NCI-H82 treated with DMSO at 0.1 percent for 48 hours (cell line): ENCODE measurements at regions not wholly inside any gene's neighbourhood (a gene's known extent, or its start where the extent isn't known, plus 50 kb on each side); places are given as distances from the start of the nearest gene placed in this dataset.

ENCODE experiments used
- DNase-seq: peaks from one replicate; lab custom pipeline; 2025; ENCODE audit not compliant: unreplicated experiment; lab: John Stamatoyannopoulos, UW

DNA sequence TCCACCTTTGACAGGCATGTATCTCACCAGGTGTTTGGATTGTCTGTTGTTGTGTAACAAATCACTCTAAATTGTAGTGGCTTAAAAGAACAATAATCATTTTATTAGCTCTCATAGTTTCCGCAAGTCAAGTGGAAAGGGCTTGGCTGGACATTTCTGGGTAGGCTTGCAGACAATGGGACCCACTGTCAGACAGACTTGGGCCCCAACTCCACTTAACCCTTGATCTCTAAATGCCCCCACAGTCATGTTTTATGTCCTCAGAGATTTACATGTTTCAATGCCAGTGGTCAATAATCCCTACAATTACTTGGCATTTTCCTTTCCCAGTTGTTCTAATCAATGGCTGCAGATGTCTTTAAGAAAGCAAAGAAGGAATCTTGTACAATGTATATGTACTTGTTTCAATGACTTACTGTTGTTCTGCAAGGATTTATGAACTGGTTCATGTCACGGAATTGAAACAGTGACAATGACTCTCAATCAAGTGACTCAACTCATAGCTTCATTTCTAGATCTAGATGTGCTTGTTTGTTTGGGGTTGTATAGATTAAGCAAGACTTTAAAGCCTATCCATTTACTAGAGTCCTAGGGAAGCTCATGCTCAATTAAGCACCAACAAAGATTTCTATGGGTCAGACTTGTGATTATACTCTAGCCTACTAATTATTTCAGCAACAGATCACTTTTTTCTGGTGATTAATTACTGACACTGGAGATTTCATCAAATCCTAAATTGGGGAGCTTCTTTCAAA lies 510.1 kb upstream of the NBEA start:
- no peak for DNase-seq

DNA sequence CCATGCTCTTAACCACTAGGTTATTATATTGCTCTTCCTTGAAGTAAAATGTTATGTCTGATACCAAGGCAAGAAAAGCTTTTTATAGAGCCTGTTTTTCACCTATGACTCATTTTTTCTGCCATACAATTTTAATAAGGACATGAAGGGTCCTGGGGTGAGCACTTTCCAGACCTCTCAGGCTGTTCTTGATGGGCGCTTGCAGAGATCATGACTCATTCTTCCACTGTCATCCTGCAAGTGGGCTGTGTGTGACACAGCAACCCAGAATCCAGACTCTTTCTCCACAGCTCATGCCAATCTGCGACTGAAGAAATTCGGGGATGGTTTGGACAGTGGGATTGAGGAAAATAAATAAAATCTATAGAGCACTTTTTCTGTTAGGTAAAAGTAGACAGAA lies 506.7 kb upstream of the NBEA start:
- no peak for DNase-seq

DNA sequence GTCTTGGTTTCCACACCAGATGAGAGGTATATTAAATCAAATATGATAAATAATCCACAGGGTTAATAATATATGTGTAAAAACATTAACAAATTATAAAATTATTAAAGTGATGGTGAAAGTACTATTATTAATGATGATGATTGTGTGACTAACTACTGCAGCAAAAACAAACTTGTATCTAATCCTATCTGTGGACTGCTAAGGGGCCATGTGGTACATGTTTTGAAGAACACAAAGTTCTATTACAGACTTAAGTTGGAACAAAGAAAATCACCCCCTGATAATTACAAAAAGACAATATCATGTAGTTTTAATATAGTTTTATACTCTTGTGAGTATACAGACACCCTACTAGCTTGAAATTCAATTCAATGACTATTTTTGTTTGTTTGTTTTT lies 504.2 kb upstream of the NBEA start:
- DNase-seq = no peak

DNA sequence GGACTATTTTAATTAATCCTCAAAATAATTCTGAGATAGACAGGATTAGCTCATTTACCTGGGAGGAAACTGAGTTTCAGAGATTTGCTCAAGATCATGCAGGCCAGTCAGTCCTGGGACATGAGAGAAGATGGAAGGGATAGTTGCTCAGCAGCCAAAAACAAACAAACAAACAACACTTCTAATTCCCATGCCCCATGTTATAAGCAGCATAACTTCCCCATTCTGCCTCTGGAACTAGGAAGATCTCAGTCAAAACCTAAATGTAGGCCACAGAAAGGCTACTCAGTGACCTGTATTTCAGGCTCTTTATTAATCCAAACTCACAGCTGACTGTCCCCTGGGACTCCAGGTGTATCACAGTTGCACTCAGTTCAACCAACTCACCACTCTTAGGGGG lies 489.2 kb upstream of the NBEA start:
- no peak for DNase-seq

DNA sequence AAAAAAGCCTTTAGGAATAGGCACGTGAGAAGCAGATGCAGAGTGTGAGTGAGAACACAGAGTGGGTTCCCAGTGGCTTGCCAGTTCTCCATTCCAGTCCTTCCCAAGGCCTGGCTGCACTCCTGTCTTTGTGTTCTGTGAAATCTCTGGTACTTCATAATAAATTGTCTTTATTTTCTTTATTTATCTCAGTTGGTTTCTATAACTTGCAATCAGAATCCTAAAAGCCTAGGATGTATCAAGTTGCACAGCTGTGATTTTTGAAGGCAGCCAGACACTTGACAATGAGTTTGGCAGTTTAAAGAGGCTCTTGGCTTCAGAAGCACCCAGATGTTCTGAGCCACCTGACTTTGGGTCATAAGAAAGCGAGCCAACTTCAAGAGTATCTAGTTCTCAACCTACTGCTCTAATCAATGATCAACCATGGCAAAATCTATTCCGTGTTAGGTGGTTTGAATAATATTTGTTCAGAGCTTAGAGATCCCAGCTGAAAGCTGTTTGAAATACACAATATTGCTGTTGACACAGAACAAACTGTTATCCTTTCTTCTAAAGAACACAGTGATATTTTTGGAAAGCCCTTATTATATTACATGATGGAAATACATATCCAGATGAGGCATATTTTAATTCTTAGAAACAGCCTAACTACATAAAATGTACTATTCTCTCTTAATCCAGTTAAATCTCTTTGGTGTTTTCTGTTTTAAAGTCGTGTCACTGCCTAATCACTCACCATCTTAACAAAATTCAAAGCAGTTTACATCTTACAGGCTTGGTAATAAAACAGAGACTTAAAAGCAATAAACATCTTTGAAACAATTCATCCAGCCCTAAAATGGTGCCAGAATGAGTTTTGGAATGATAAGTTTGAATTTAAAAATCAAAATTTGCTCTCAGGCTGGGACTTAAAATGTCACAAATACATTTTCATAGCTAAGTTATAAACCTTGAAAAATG lies 483.0 kb upstream of the NBEA start:
- DNase-seq = no peak

DNA sequence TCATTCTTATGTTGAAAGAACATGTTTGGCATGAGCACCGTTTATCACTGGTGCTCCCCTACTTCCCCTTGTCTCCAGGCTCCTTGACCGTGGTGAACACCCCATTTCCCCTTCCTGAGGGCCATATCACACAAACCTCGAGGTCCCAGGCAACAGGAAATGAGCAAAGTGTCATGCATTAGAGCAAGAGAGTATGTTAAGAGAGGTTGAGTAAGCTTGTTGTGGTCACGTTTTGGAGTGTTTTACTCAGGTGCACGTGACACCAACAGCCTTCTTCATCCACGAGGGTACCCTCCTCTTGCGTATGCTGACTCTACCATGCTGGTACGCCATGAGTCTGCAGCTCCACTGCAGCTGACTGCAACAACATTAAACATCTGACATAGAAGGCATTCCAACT lies 482.2 kb upstream of the NBEA start:
- no peak for DNase-seq

DNA sequence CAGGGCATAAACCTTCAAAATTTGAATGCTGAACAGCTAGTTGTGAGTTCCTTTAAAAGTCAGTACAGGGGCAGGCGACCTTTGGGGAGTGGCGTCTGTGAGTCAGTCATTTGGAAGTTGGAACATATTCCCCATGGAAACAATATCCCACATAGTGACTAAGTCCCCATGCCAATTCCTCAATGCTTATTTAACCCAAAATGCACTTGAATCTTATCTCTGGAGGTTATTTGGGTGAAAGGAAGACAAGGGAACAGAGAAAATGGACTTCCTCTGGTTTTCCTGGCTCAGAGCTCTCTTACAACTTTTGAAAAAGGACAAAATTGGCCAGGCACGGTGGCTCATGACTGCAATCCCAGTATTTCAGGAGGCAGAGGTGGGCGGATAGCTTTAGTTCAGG lies 479.2 kb upstream of the NBEA start:
- no peak for DNase-seq

DNA sequence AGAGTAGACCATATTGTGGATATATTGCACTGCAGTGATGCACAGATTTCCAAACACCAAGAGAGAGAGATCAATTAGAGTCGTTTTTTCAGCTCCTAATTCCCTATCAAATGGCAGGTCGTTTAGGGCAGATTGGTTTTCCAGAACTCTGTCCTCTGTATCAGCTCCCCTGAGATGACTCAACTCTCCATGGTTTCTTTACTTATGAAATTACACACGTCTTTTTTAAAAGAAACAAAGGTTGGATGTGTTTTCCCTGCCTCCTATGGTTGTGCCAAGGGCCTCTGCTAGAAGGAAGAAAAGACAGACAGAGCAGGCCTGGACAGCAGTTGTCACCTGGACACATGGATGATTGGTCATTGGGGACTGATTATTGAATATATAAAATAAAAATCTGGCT lies 478.1 kb upstream of the NBEA start:
- DNase-seq = no peak

DNA sequence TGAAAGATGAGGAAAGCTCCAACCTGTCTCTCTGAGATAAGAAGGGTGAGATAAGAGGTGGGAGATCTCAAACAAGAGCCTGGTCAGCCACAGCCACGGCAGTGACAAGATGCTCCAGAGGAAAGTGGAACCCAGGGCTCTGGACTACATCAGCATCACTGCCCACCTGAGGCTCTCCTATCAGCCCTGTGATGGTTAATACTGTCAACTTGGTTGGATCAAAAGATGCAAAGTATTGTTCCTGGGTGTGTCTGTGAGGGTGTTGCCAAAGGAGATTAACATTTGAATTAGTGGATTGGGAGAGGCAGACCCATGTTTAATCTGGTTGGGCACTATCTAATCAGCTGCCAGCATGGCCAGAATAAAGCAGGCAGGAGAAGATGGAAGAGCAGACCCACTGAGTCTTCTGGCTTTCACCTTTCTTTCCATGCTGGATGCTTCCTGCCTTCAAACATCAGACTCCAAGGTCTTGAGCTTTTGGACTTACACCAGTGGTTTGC lies 476.6 kb upstream of the NBEA start:
- DNase-seq = no peak

DNA sequence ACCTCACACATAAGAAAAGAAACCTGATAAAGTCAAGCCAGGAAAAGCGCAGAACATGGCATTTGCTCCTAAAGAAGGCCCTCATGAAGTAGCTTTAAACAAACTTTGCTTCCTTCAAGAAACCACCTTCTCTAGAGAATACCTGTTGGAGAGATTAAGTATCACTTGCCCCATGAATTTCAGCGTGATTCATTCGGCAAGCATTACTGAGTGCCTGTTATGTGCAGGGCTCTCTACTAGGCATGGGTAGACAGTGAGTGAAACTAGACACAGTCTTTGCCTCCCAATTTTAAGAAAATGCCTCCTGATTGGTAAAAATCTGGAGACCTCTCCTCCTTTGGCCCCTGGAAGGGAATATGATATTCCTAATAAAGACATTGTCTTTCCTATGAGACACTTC lies 475.8 kb upstream of the NBEA start:
- no peak for DNase-seq

DNA sequence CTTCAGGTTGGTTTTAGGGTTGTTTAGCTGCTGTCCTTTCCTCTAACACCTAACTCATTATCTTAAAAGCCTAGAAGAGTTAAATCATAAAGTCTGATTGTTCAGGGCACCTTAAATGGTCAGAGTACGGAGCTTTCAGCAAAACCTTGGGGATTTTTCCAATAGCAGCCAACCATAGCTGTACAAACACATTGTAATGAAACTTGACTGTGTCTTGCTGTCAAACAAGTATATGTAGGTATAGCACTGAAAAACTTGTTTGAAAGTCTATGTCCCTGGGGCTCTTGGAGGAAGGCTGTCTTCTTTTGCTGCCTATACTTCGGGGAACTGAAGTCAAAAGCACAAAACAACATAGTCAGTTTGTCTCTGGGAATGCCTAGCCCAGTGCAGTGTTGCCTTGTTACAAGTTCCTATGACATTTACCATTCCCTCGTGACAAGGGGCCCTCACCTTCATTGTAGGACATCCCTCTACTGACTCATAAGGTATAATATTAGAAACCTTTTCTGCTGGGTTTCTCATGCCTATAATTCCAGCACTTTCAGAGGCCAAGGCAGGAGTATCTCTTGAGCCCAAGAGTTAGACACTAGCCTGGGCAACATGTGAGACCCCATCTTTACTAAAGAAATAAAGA lies 474.5 kb upstream of the NBEA start:
- no peak for DNase-seq

DNA sequence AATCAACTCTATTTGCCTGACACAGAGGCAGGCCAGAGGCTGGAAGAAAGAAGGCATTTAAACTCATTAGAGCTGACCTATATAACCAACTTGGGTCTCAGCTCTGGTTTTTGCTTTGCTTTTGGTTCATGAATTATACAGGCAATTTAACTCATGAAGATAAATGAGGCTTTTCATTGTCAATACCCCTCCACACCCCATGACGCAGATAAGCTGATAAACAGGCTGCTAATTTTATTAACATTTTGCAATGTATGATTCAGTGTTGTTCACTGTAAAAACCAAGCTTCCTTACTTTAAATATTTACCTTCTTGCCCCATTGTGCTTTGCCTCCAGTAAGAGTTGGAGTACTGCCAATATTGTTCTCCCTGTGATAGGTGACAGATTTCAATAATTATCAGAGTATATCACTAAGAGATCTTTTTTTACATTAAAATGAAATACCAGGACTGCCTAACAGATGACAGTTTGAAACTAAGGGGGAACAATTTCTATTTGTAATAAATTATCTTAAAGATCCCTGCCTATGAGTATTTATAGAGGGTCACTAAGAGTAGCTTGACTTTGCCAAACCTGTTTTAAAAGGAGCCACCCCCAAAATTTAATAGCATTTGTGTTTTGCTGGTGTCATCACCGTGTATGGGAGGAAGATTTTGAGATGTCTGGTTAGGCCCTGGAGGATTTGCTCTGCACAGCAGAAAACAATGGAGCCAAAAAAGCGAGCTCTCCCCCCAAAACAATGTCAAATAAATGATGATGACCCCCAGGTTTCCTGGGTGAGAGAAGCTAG lies 472.7 kb upstream of the NBEA start:
- no peak for DNase-seq

DNA sequence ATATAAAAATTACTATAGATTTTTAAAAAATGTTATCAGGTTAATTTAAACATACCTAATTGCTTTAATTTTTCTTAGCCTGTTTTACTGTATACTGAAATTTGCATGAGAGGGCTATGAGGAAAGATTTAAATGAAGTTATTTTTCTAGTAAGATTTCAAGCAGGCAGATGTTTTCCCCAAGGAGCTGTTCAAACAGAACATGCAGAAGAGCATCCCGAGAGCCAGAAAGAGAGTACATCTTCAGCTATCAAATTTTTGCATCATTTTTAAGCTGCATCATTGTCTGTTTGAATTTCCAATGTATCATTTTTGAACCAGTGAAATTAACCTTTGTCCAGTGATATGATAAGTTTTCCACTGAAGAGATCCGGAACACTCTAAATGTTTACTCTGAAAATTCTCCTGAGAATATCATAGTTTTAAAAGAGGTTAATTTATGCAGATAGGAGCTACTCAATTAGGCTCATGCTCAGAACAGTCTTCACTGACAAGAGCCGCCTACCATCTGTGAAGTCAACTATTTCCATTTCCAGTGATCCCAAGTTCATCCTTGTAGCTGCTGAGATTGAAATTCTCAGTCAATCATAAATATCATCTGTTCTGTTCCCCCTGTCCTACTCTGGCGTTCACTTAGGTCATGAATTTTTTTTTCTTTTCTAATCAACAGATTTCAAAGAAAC lies 467.7 kb upstream of the NBEA start:
- DNase-seq = no peak

DNA sequence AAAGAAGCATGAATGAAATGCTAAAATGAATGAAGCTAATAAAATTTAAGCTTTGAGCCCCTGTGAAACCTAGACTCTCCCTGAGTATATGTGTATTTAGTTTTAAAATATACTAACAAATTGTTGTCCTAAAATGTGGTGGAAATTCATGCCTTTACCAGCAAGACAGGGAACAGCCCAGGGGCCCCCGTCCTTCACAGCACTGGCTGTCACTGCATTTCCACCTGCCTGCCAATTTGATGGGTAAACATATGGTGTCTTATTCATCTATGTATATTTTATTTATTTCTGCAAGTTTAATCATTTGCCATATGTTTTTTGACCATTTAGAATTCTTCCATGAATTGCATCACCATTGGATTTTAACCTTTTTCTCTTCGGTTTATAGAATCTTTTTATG lies 463.7 kb upstream of the NBEA start:
- no peak for DNase-seq

DNA sequence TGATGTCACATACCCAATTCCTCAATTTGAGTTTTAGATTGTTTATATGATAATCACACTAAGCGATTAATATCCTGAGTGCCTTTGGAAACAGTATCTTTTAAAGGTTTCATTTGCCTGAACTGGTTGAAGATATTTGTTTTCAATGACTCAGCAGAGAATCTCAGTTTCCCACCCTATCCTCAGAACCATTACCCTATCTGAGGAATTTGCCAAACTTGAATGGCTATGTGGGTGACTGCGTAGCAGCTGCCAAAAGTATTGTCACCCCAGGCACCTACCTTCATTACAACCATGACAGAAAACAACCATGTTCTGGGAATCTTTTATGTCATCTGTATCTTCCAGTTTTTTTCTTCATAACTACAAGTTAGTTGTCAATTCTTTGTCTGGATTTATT lies 440.1 kb upstream of the NBEA start:
- no peak for DNase-seq

DNA sequence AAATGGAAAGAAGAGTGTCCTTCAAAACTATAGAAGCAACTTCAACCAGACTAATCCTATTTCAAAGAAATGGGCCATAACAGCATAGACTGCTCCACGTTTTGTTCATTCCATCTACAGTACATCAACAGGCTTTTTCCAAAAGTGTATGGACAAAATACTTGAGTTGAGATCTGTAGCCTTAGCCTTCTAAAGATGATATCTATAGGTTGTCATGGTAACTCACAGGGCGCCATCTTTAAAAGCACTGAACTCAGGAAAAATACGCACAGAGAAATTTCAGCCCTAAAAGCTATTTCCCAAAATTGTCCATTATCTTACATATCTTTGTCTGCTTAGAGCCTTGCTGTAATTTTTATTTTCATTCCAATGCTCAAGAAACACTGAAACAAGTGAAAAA lies 439.4 kb upstream of the NBEA start:
- no peak for DNase-seq

DNA sequence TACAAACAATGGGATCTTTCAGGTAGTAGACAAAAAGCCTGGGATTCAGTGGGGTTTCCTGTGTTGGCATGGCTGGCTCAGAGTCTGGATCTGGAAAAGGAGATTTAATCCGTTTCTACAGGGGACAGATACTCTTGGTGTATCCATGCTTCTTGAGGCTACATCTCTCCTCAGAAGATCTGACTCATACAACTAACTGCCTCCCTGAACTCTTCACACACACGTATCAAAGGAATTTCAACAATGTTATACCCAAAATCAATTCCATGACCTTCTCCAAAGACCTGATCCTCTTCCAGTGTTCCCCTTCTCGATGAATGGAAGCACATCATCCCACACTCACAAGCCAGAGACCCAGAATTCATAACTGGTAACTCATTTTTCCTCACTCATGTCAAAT lies 435.3 kb upstream of the NBEA start:
- no peak for DNase-seq

DNA sequence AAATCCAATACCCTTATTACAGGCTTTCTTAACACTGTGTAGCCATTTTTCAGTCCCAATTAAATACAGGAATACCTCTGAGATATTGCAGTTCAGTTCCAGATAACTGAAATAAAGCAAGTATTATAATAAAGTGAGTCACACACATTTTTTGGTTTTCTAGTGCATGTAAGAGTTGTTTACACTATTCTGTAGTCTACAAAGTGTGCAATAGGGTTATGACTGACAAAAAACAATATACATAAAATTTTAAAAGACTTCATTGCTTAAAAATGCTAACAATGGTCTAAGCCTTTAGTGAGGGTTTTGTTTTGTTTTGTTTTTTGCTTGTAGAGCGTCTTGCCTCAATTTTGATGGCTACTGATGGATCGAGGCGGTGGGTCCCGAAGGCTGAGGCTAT lies 434.4 kb upstream of the NBEA start:
- no peak for DNase-seq

DNA sequence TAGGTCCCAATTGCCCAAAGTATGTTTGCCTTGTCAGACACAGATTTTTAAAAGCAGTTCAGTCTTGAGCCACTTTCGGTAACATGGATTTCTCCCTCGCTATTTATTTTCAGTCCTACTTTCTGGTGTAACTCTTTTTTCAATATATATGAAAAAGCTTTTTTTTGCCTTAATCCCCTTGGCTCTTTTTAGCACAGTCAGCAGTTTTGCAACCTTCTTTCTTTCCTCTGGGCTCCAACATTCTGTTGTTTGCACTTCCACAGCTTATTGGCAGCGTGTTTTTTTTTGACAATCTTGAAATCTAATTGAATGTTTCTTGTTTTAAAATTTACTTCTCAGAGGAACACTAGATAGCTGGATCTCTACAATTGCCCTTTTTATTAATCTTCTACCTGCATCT lies 429.3 kb upstream of the NBEA start:
- DNase-seq = no peak

DNA sequence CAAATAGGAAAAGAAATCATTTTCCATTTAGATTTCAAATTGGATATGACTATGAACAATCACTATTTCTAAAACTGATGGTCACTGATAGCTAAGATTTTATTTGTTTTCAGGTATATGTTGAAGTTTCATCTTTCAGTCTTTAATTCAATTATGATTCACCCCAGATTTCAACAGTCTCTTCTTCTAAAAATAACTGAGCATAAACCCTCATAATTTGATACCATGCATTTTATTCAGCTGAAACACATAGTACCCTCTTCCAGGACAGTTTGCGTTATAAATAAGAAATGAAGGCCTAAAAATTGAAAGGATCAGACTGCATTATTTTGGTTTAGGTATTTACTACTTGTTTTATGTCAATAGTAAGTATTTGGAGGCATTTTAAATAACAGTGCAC lies 428.5 kb upstream of the NBEA start:
- DNase-seq = no peak
